Right renal cortex interstitium (tissue), 3 donors: ENCODE measurements at regions not wholly inside any gene's neighbourhood (a gene's known extent, or its start where the extent isn't known, plus 50 kb on each side); places are given as distances from the start of the nearest gene placed in this dataset.

Source experiments
- DNase-seq, 3 donors: peaks; one replicate each; pipeline ENCODE4 v3.0.0-alpha.2; 2013; ENCODE audit warnings: low read depth in 3 of 3, low spot score in 2 of 3

GRCh38 chr18:53757328-53757727 lies 467.1 kb downstream of the MBD2 start:
- DNase-seq = no peak

GRCh38 chr18:53756610-53756972 lies 467.9 kb downstream of the MBD2 start:
- no peak for DNase-seq

GRCh38 chr18:53755914-53756609 lies 468.4 kb downstream of the MBD2 start:
- DNase-seq = no peak

- no peak for DNase-seq
Observed at GRCh38 chr18:53754154-53754553, 470.3 kb downstream of the MBD2 start.

GRCh38 chr18:53753601-53754000 lies 470.9 kb downstream of the MBD2 start:
- DNase-seq = no peak

GRCh38 chr18:53752781-53753367 lies 471.6 kb downstream of the MBD2 start:
- no peak for DNase-seq

- DNase-seq = no peak
Observed at GRCh38 chr18:53749766-53750165, 474.7 kb downstream of the MBD2 start.

GRCh38 chr18:53747663-53748160 lies 476.8 kb downstream of the MBD2 start:
- DNase-seq = no peak

- no peak for DNase-seq
Observed at GRCh38 chr18:53747210-53747609, 477.3 kb downstream of the MBD2 start.

GRCh38 chr18:53745986-53746385 lies 478.5 kb downstream of the MBD2 start:
- no peak for DNase-seq

GRCh38 chr18:53745224-53745967 lies 479.1 kb downstream of the MBD2 start:
- no peak for DNase-seq

- no peak for DNase-seq
Observed at GRCh38 chr18:53739700-53740099, 484.8 kb downstream of the MBD2 start.

- no peak for DNase-seq
Observed at GRCh38 chr18:53735526-53735925, 488.9 kb downstream of the MBD2 start.

- DNase-seq = no peak
Observed at GRCh38 chr18:53715243-53715853, 509.1 kb downstream of the MBD2 start.

GRCh38 chr18:53710080-53710479 lies 514.4 kb downstream of the MBD2 start:
- no peak for DNase-seq

- no peak for DNase-seq
Observed at GRCh38 chr18:53702480-53702879, 522.0 kb downstream of the MBD2 start.

GRCh38 chr18:53701697-53702096 lies 522.8 kb downstream of the MBD2 start:
- no peak for DNase-seq

- DNase-seq = peak; percentile 1 to 15 (median 2)
Observed at GRCh38 chr18:53698907-53699306, 525.6 kb downstream of the MBD2 start.

- DNase-seq = no peak
Observed at GRCh38 chr18:53689886-53690285, 534.6 kb downstream of the MBD2 start.

- DNase-seq = no peak
Observed at GRCh38 chr18:53686965-53687364, 537.5 kb downstream of the MBD2 start.

- no peak for DNase-seq
Observed at GRCh38 chr18:53682796-53683195, 541.7 kb downstream of the MBD2 start.
